Astrocyte of the spinal cord (primary cell): ENCODE measurements at regions not wholly inside any gene's neighbourhood (a gene's known extent, or its start where the extent isn't known, plus 50 kb on each side); places are given as distances from the start of the nearest gene placed in this dataset.

Source experiments
- DNase-seq: peaks from one replicate; pipeline ENCODE4 v3.0.0; 2011; ENCODE audit warnings: low read depth, low spot score
- H3K4me3 ChIP-seq: 2 replicates; pipeline ENCODE4 v1.5.1; 2011; ENCODE audit warnings: low read depth, mild to moderate bottlenecking, low read length, moderate library complexity
- in situ Hi-C: cut with HindIII; loops from 2 replicates; pipeline ENCODE4 v1.10.0; 2017; ENCODE audit warnings: low sequenced_read_pairs
- TF ChIP-seq, protein P1 (sequence below): IDR thresholded peaks from 2 replicates; pipeline ENCODE4 v1.5.1; 2012; ENCODE audit warnings: low read depth, mild to moderate bottlenecking, low read length, inconsistent platforms

DNA sequence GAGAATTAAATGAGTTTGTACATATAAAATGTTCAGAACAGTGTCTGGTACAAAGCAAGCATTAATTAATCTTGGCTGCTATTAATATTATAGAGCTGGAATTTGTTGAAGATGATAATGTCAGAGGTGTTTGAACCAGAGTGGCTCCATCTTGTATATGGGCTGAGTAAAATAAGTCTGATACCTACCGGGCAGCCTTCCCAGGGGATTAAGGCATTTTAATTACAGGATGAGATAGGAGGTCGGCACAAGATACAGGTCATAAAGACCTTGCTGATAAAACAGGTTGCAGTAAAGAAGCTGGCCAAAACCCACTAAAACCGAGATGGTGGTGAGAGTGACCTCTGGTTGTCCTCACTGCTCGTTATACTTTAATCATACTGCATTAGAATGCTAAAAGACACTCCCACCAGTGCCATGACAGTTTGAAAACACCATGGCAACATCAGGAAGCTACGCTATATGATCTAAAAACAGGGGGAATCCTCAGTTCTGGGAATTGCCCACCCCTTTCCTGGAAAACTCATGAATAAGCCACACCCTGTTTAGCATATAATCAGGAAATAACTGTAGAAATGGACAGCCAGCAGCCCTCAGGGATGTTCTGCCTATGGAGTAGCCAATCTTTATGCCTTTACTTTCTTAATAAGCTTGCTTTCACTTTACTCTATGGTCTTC lies 90.2 kb downstream of the PLK2 start:
- in situ Hi-C loops = no loop called here
- no peak for DNase-seq
- TF ChIP-seq, protein P1, sequence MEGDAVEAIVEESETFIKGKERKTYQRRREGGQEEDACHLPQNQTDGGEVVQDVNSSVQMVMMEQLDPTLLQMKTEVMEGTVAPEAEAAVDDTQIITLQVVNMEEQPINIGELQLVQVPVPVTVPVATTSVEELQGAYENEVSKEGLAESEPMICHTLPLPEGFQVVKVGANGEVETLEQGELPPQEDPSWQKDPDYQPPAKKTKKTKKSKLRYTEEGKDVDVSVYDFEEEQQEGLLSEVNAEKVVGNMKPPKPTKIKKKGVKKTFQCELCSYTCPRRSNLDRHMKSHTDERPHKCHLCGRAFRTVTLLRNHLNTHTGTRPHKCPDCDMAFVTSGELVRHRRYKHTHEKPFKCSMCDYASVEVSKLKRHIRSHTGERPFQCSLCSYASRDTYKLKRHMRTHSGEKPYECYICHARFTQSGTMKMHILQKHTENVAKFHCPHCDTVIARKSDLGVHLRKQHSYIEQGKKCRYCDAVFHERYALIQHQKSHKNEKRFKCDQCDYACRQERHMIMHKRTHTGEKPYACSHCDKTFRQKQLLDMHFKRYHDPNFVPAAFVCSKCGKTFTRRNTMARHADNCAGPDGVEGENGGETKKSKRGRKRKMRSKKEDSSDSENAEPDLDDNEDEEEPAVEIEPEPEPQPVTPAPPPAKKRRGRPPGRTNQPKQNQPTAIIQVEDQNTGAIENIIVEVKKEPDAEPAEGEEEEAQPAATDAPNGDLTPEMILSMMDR = no peak
- H3K4me3 ChIP-seq = no peak overlapping the region

DNA sequence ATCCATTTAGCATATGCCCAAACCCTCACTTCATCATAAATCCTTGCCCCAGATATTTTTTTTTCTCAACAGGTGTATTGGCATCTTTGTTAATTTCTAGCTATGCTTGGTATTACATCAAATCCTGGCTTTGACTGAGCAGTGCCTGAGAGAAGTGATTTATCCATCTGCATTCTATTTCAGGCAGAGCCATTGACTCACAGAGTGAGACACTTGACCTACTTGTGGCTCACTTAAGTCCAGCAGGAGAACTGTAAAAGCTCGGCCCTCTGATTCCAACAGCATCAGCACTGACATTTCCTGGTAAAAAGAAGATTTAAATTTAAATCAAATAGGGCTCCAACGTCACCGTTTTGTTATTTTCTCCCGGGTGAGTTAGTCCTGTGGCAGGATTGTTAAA lies 93.4 kb downstream of the PLK2 start:
- in situ Hi-C loops = no loop called here
- TF ChIP-seq, protein P1 = no peak
- DNase-seq = peak; percentile 5
- no peak overlapping the region for H3K4me3 ChIP-seq

DNA sequence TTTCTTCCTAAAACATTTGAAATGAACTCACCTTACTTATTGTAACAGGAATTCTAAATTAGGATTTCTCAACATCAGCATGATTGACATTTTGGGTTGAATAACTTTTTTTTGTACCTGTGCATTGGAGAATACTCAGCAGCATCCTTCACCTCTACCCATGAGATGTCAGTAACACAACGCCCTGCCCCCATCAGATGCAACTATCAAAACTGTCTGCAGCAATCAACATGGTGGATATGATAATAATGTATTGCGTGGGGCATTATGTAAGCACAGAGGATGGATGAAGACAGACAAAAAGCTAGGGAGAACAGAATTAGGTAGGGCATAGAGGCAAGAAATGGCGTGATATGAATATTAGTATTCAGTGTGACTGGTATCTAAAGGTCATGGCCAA lies 94.1 kb downstream of the PLK2 start:
- in situ Hi-C loops = no loop called here
- DNase-seq = no peak
- TF ChIP-seq, protein P1 = no peak
- no peak overlapping the region for H3K4me3 ChIP-seq

DNA sequence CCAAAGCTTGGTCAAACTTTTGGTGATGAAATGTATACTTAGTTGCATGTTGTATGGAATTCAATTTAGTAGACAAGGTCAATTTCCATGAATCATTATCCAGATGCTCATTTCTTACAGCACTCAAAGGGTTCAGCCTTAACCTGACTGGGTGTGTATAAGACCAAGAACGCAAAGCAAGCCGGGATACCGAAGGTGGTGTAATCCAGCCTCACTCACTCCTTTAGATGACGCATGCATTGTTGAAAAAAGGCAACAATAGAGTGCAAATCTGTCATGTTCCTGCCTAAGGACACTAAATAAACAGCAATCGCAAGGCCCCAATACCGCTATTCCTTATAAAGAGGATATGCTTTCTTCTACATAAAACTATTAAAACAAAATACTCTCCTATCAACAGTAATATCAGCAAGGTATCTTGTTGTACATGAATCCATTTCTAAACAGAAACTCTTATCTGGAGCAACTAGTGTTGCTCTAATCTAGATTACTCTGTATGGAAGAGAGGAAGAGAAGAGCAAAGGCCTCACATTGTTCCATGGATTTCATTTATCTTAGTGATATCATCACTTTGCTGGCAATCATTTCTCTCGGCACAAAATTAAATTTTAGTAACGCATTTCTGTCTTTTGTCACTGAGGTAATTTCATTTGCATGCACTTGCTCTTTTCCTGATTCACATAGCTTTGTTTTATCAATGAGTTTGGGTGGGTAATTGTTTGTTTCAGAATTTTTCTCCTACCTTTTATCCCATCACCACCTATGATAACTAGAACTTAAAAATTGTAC lies 96.2 kb downstream of the PLK2 start:
- in situ Hi-C loops = no loop called here

DNA sequence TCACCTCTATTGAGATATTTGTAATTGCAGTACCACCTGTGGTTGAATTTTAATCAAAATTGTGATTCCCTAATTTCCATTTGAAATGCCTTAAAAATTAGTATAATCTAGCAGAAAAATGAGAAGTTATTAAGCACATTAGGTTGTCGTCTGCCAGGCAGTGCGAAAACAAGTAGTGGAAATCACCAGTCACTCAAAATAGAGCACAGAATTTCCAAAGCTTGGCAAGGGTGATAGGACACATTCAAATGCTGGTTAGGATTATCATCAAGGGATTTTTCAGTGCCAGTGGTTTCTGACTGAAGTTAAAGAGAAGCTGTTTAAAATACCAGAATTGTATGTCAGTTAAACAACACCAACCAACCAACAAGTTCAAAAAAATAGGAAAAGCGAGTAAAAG lies 97.8 kb downstream of the PLK2 start:
- TF ChIP-seq, protein P1 = no peak
- no peak for DNase-seq
- H3K4me3 ChIP-seq = no peak overlapping the region
- in situ Hi-C loops = no loop called here

More for the DNA sequence above, 96.2 kb downstream of the PLK2 start:
- H3K4me3 ChIP-seq = no peak overlapping the region
- no peak for DNase-seq
- TF ChIP-seq, protein P1 = no peak

DNA sequence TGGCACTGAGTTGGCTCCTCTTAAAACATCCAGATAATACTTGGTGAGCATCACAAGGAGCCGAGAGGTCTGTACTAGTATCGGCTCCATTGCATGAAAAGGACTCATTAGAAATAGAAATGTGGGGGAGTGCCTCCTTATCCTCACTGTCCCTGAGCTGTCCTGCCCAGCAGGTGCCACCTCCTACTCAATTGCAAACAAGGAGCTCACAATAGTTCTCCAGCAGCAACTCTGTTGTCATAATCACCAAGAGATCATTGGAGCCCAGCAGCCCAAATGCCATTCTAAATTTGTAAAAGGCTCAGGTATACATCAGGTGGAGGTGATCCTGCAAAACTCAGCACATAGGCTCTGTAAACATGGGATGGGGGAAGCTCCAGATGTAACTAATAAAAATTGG lies 99.1 kb downstream of the PLK2 start:
- TF ChIP-seq, protein P1 = no peak
- in situ Hi-C loops = no loop called here
- no peak for DNase-seq
- H3K4me3 ChIP-seq = no peak overlapping the region
